HG03139 (cell line): ENCODE measurements at regions not wholly inside any gene's neighbourhood (a gene's known extent, or its start where the extent isn't known, plus 50 kb on each side); places are given as distances from the start of the nearest gene placed in this dataset.

Source experiments
- ATAC-seq: cut with Tn5 transposase; IDR thresholded peaks from one replicate; pipeline ENCODE4 v1.9.1; 2021; ENCODE audit not compliant: unreplicated experiment

- ATAC-seq = no peak
These were observed 102.2 kb upstream of the MOCS2 start for GRCh38 chr5:53211799-53212198.

DNA sequence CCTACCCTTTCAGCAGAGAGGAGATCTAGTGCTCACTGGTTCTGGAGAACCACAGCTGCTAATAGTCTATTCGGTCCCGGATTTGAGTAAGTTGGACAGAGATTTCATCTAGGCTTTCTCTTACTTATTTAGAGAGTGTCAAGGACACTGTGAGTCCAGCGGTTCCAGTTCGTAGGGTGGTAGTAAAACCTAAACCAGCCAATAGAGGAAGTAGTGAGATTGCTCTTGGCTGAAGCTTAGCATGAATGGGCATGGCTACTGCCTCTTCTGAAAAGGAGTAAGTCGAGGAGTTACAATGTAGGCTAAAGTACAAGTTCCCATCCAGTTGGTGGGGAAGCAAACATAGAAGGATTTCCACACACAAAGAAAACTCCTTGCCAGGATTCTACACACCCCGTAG lies 109.6 kb upstream of the MOCS2 start:
- no peak for ATAC-seq

DNA sequence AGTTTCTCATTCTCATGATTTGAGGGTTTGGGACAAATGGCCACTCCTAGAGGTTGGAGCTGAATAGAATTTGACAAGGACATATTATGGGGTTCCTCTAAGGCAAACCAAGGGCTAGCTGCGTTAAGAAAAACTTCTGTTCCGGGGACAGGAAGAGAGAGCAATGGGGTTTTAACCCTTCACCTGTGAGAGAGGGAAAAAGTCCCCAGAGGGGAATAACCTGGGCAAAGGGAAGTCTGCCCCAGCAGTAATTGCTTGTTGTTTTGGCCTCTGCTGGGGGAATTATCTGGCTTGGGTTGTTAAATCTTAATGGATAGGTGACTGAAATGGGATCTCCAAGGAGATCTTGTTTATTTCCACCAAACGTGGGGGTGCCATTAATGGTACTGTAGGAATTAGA lies 110.1 kb upstream of the MOCS2 start:
- no peak for ATAC-seq

GRCh38 chr5:53233645-53234405 lies 124.3 kb upstream of the MOCS2 start:
- no peak for ATAC-seq

DNA sequence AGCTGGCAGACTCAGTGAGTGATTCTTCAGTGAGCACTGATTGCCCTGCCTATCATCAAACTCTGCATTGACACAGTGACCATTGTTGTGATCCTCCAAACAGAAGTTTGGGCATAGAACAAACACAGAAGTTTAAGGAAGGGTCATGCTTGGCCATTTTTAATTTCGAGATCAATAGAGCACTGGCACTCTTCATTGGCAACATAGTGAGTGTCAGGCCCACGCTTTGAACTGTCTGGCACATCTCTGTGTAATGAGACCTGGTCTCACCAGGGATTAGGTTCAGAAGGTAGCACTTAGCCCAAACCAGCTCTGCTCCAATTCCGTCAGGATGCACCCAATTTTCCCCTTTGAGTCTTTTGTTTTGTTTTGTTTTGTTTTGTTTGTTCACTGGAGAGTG lies 127.1 kb upstream of the MOCS2 start:
- no peak for ATAC-seq

DNA sequence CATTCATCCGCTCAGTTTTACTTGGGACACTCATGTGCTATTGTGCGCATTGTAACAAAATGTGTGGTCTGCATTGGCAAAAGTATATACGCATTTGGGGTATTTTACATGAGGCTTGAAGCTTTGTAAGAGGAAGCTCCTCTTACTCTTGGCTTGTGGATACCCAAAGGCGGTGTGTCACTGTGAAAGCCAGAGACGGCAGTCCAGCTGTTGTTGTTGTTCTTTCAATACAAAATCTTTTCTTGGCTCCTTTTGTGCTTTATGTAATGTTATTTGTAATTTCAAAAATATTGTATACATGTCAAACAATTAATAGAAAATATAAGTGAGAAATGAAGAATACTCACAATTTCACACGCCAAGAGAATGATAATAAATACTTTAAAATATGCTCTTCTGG lies 128.3 kb upstream of the MOCS2 start:
- ATAC-seq = no peak

GRCh38 chr5:53239301-53239990 lies 129.9 kb upstream of the MOCS2 start:
- no peak for ATAC-seq

GRCh38 chr5:53240661-53241060 lies 131.1 kb upstream of the MOCS2 start:
- no peak for ATAC-seq

DNA sequence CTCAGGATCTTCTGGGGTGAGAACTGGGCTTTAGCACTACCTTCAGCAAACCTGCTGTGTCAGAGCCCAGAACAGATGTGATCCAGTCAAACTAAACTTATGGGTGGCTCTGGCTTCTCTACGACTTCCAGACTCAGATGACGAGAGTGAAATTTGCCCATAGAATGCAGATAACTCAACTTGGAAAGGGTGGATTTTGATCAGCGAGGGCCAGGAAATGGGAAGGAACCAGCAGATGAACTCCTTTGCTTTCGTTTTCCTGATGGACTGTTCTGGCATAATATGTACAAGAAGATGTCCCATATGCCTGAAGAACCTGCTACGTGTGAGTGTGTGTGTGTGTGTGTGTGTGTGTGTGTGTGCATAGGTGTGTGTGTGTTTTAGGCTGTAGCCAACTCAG lies 132.0 kb upstream of the MOCS2 start:
- ATAC-seq = no peak

DNA sequence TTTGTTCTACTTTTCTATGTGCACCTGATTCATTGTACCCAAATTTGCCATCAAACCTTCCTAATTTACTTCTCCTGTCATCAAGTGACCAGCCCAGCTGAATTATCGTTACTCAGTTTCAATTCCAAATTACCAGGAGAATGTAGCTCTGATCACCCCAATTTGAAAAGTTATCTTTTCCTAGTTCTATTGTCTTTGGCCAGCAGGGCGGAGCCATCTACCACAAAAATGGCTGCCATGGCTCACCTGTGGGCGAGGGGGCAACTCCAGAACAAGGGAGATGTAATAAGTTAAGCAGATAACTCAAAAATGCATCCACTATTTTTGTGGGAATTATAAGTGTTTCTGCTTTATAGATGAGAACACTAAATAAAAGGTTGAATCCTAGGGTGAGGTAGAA lies 133.8 kb upstream of the MOCS2 start:
- ATAC-seq = no peak

DNA sequence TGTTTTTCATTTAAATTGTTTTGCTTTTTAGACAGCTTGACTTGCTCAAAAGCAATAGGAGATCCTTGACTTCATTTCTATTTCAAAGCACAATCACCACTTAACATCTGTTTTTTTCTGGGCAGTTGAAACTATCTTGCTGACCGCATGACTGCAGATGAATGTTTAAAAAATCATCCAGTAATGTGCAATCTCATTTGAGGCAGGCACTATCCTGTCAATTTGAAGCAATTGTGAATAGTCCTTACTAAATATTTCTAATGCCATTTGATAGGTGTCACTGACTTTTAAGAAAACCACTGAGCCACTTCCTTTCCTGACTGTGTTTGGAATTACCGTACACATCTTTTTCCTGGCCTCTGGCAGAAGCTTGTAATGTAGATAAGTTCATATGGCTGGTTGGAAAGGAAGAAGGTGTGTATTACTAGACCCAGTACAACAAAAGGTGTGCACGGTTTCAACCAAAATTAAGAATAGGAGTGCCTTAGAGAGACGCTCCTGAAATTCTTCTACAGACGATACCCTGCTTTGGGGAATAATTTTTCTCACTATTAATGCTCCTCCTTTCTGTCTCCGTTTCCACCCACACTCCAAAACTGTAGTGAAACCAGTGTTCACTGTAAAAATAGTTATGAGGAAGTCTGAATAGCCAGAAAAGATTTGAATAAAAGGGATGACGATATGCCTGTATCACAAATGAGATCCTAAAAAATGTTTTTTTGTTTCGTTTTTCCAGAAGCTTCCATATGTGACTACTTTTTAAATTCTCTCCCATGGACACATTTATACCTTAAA lies 136.7 kb upstream of the MOCS2 start:
- no peak for ATAC-seq

DNA sequence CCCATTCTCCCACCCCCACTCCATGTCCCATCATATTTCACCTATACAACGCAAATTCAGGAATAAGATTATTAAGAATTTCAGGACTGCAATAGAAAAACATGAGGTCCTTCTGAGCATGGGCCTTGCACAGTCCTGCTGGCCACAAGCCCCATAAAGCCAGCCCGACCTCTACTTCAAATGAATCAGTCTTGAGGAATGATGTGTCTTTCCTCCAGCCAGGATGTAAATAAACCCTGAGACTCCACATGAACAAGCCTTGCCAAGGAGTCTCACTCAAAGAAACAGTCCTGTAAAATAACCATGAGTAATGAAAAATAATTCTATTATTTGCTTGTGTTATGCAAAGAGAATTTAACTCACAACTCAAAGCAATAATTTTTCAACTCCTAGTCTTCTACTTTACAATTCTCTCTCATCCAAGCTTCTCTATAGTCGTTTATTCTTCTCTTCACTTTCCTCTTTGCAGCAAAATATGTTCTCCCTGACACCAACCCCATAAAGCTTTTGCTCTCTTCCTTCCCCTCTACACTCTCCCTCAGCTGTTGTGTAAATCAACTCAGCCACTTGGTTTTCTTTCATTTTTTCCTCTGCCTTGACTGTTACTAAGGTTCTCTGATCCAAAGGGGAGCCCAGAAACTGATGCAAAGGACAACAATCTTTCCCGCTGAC lies 140.1 kb upstream of the MOCS2 start:
- no peak for ATAC-seq

GRCh38 chr5:53250201-53250550 lies 140.6 kb upstream of the MOCS2 start:
- no peak for ATAC-seq

DNA sequence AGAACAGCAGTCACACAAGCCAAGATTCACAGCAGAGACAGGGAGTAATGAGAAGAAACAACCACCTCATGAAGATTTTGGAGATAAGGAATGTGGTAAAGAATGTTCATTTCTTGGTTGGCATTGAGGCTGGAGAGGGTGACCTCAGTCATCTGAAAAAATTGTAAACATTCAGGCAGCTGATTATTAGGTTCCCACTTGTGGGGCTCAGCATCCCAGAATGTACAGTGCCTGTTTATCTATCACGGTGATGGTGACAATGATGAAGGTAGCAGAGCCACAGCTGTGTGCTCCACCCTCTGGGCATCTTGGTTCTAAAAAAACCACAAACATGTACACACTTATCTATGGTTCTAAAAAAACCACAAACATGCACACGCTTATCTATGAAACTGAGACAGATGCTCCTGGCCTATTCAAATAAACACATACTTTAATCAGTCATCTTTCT lies 143.9 kb upstream of the MOCS2 start:
- ATAC-seq = no peak

DNA sequence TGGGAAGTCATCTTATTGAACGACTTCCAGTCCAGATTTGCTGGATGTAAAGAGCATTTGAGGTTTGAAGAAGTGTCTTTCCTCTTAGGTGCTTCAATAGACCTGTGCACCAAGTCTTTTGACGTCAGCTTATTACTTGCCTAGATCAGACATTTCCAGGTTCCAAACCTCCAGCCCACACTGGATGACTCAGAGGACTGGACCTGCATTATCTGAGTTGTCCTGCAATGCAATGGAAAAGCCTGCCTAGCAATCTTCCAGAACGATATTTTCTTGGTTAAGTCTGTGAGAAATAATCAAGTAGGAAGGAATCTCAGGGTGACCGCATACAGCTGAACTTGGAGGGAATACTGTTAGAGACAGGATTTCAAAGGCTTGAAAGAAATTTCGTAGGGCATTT lies 147.2 kb upstream of the MOCS2 start:
- no peak for ATAC-seq

DNA sequence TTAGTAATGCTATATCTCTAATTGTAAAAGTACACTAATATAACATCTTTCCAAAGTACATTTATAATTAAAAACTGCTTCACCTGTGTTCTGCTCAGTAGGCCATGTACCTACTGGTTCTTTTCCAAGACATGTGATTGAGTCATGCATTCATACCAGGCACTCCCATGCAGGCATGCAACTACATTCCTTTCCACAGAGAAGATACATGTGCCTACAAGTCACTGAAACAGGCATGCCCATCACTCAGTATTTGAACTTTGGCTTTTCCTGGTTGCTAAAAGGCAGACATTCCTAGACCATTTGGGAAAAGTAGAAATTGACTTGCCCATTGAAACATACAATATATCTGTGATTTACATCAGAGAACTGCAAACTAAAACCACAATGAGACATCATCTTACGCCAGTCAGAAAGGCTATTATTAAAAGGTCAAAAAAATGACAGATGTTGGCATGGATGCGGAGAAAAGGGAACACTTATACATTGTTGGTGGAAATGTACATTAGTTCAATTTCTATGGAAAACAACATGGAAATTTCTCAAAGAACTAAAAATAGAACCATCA lies 148.3 kb upstream of the MOCS2 start:
- no peak for ATAC-seq

DNA sequence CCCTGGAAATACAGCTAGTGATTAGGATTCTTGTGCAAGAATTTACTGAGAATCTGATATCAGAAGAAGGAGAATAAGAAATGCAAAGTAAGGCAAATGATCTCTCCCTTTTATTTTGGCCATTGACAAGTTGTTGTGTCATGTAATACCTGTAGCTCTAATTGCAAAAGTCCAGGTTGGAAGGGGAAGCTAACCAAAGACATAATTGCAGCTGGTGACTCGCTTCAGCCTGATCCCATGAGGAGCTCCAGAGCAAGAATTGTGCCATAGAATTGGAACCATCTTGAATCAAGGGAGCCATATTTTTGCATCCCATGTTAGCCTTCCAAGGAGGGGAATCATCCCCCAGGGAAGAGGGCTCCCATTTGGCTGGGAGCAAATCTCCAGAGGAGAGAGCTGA lies 149.6 kb upstream of the MOCS2 start:
- no peak for ATAC-seq

GRCh38 chr5:53260446-53260845 lies 150.9 kb upstream of the MOCS2 start:
- no peak for ATAC-seq

DNA sequence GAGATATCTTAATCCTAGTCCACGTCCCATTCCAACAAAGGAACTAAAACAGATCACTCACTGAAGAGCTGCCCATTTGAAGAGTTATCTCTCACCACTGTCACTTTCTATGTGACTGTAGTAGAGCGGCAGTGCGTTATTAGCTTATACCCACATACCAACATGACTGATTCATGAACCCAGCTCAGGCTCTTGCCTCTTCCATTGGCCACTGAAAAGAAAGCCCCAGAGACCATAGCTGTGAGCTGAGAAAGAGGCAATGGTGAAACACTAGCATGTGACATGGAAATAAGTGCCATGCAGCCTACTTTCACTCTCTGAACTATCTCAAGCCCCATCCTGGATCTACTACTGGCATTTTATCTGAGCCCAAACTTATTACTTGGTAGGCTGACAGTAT lies 151.7 kb upstream of the MOCS2 start:
- no peak for ATAC-seq

DNA sequence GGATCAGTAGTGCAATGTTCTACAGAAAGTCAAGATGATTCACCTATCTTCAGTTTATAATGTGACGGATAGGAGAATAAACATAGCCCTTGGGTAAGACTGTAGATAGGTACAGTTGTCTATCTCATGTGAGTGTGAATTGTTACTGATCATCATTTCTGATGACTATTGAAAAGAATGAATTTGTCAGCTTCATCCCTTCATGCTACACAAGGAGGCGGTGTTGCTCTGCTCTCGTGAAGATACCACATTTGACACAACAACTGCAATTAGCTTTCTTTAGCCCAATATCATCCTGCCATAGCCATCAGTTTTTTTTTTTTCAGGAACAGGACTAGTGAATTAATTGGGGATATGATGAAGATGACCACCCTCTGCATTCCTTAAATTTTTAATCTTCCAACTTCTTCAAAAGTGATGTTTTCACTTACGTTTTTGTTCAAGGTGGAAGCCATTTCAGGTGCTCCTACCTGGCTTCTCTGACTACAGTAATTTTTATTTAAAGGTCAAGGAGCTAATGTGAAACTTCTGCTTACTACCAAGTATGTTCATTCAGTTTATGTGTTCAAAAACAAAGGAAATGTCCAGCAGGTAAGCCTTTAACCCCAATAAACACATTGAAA lies 152.9 kb upstream of the MOCS2 start:
- no peak for ATAC-seq

DNA sequence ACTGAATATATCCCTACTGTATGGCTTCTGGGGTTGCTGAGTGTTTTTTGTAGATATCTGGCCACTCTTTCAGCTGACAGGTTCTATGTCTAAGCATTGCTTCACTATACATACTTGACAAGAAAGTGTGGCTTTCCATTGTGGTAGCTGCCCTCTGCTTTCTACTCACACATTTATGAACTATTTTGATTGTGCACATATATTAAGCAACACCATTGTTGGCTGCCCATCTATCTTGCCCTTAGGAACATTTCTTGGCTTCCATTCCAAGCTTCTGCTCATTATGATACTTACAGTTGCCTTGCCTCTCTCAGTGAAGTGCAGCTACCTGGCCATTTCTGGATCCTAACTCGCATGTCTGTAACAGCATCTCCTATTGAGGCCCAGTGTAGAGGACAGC lies 153.6 kb upstream of the MOCS2 start:
- ATAC-seq = no peak
